Keratinocyte (primary cell): ENCODE measurements at regions not wholly inside any gene's neighbourhood (a gene's known extent, or its start where the extent isn't known, plus 50 kb on each side); places are given as distances from the start of the nearest gene placed in this dataset.

ENCODE experiments used
- DNase-seq: peaks from one replicate; pipeline ENCODE4 v3.0.0-alpha.2; 2011; ENCODE audit warnings: low read depth, missing footprints, low spot score
- FAIRE-seq: peaks from 2 replicates; lab custom pipeline; 2011; peaks lifted over from hg19 to GRCh38; lab: Jason Lieb, UNC
- H2AFZ ChIP-seq: 2 replicates; pipeline ENCODE4 v1.6.0; 2012; ENCODE audit warnings: low read length, control low read depth, inconsistent platforms; ENCODE audit not compliant: control insufficient read depth
- H3K27ac ChIP-seq: 2 replicates; pipeline ENCODE4 v1.5.1; 2011; ENCODE audit warnings: low read length; ENCODE audit not compliant: control insufficient read depth, insufficient read depth
- H3K27me3 ChIP-seq: 3 replicates; pipeline ENCODE4 v1.6.0; 2011; ENCODE audit warnings: low read length; ENCODE audit not compliant: control insufficient read depth, insufficient read depth; ENCODE audit errors: extremely low read depth
- H3K36me3 ChIP-seq, 2 experiments: 2 replicates in 1 of 2; 3 replicates in 1 of 2; pipeline ENCODE4 v1.5.1; 2011; ENCODE audit warnings: low read length in 2 of 2, mild to moderate bottlenecking in 1 of 2; ENCODE audit not compliant: control insufficient read depth in 2 of 2, insufficient read depth in 2 of 2; ENCODE audit errors: extremely low read depth in 1 of 2
- H3K4me1 ChIP-seq: 3 replicates; pipeline ENCODE4 v1.5.1; 2011; ENCODE audit warnings: low read length; ENCODE audit not compliant: control insufficient read depth, insufficient read depth; ENCODE audit errors: extremely low read depth
- H3K4me2 ChIP-seq: 3 replicates; pipeline ENCODE4 v1.6.0; 2011; ENCODE audit warnings: low read depth, low read length; ENCODE audit not compliant: control insufficient read depth, insufficient read depth; ENCODE audit errors: extremely low read depth
- H3K4me3 ChIP-seq, 3 experiments: fragments of 200-600 bp in 1 of 3; sonication (generic) in 1 of 3; 2 replicates in 2 of 3; 3 replicates in 1 of 3; pipeline ENCODE4 v1.5.1; 2011 to 2016; ENCODE audit warnings: low read length in 3 of 3, mild to moderate bottlenecking in 3 of 3, control low read depth in 2 of 3, inconsistent platforms in 1 of 3, low read depth in 1 of 3, mixed read lengths in 1 of 3, mixed run types in 1 of 3, moderate library complexity in 1 of 3; ENCODE audit not compliant: control insufficient read depth in 2 of 3, insufficient read depth in 2 of 3; ENCODE audit errors: extremely low read depth in 1 of 3
- H3K79me2 ChIP-seq: 2 replicates; pipeline ENCODE4 v1.6.0; 2012; ENCODE audit warnings: low read length; ENCODE audit not compliant: control insufficient read depth, insufficient read depth
- H3K9ac ChIP-seq: 3 replicates; pipeline ENCODE4 v1.6.0; 2011; ENCODE audit warnings: low read length; ENCODE audit not compliant: control insufficient read depth, insufficient read depth; ENCODE audit errors: extremely low read depth
- H3K9me1 ChIP-seq: 3 replicates; pipeline ENCODE4 v1.6.0; 2011; ENCODE audit warnings: low read length; ENCODE audit not compliant: control insufficient read depth, insufficient read depth; ENCODE audit errors: extremely low read depth
- H3K9me3 ChIP-seq: 2 replicates; pipeline ENCODE4 v1.5.1; 2012; ENCODE audit warnings: low read depth, low read length; ENCODE audit not compliant: control insufficient read depth
- H4K20me1 ChIP-seq: 3 replicates; pipeline ENCODE4 v1.6.0; 2011; ENCODE audit warnings: low read length; ENCODE audit not compliant: control insufficient read depth, insufficient read depth; ENCODE audit errors: extremely low read depth
- EZH2 ChIP-seq: IDR thresholded peaks from one replicate; pipeline ENCODE4 v1.6.1; 2012; ENCODE audit warnings: inconsistent platforms, mild to moderate bottlenecking, low read length, moderate library complexity
- dilution Hi-C: fragments of 300-500 bp; cut with MboI; formaldehyde crosslinking; loops from one replicate; pipeline ENCODE4 v1.7.0; 2020; ENCODE audit warnings: low sequenced_read_pairs; ENCODE audit not compliant: extremely low pct_ligation_motif_present
- TF ChIP-seq, protein P1 (sequence below), 3 experiments: IDR thresholded peaks in 1 of 3; conservative IDR thresholded peaks in 1 of 3; optimal IDR thresholded peaks in 1 of 3; 2 replicates in 2 of 3; 3 replicates in 1 of 3; pipeline versions ENCODE3 to v1.5.1; 2011; ENCODE audit warnings: low read length in 3 of 3, mild to moderate bottlenecking in 3 of 3, moderate library complexity in 2 of 3, control low read depth in 1 of 3, inconsistent platforms in 1 of 3; ENCODE audit not compliant: insufficient read depth in 2 of 3; ENCODE audit errors: extremely low read depth in 1 of 3

DNA sequence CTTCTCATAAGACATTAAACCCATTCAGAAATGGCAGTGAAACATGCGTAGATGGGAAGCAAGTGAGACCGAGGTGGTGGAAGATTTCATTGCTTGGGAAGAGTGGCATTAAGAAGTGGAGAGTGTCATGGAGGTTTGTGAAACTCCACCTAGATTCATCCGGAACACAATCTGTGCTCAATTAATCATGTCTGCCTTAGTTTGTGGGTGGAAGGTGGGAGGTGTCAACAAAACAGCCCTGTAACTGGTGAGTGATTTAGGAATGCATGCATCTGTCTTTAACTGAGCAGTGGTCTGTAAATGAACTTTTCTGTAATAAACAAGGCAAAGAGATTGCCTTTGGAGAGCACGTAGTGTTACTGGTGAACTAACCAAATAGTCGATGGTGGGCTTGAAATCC lies 113.7 kb downstream of the WNT5A start:
- no peaks in the 10 kb centered on the region for H3K9me1 ChIP-seq
- no peak overlapping the region for H3K27ac ChIP-seq
- FAIRE-seq (no peak), DNase-seq (no peak)
- no peaks in the 10 kb centered on the region for H3K27me3 ChIP-seq
- H3K4me2 ChIP-seq, result no peak overlapping the region
- dilution Hi-C loops, result no loop called here
- H3K36me3 ChIP-seq, result no peaks in the 10 kb centered on the region
- H3K9me3 ChIP-seq, result no peaks in the 10 kb centered on the region
- H3K79me2 ChIP-seq, result no peaks in the 10 kb centered on the region
- H4K20me1 ChIP-seq, result no peaks in the 10 kb centered on the region
- no peak overlapping the region for H3K9ac ChIP-seq
- no peak overlapping the region for H2AFZ ChIP-seq
- TF ChIP-seq, protein P1, sequence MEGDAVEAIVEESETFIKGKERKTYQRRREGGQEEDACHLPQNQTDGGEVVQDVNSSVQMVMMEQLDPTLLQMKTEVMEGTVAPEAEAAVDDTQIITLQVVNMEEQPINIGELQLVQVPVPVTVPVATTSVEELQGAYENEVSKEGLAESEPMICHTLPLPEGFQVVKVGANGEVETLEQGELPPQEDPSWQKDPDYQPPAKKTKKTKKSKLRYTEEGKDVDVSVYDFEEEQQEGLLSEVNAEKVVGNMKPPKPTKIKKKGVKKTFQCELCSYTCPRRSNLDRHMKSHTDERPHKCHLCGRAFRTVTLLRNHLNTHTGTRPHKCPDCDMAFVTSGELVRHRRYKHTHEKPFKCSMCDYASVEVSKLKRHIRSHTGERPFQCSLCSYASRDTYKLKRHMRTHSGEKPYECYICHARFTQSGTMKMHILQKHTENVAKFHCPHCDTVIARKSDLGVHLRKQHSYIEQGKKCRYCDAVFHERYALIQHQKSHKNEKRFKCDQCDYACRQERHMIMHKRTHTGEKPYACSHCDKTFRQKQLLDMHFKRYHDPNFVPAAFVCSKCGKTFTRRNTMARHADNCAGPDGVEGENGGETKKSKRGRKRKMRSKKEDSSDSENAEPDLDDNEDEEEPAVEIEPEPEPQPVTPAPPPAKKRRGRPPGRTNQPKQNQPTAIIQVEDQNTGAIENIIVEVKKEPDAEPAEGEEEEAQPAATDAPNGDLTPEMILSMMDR (optimal IDR thresholded peaks at IDR 0.05 in 1 of 3, IDR thresholded peaks at IDR 0.05 in 1 of 3, conservative IDR thresholded peaks at IDR 0.05 in 1 of 3; ENCODE audit: extremely low read depth in 1 of 3, insufficient read depth in 2 of 3, low read length in 3 of 3), result no peak
- no peak for TF ChIP-seq EZH2
- H3K4me3 ChIP-seq, result no peak overlapping the region
- H3K4me1 ChIP-seq, result no peaks in the 10 kb centered on the region

DNA sequence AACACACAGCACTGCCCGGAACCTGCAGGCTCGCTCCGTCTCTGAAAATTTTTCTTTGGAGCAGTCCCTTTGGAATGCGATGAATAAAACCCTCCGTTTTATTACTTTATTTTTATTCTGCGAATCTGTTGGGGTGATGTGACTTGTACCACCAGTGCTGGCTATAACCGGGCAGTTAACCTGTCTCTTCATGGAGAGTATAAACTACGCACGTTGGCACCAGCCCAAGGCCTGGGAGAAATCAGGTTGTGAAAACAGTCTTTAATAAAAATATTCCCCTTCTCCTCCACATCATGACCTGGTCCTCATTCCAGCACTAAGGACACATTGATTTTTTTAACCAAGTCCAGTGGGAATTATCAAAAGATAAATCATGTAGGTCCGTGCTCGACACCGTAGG lies 116.8 kb downstream of the WNT5A start:
- Histone ChIP-seq H3K4me1 (no peaks in the 10 kb centered on the region), H3K27me3 (no peaks in the 10 kb centered on the region), H4K20me1 (no peaks in the 10 kb centered on the region), H3K4me3 (no peak overlapping the region), H3K9me3 (no peaks in the 10 kb centered on the region), H3K79me2 (no peaks in the 10 kb centered on the region), H3K4me2 (no peak overlapping the region), H3K36me3 (no peaks in the 10 kb centered on the region), H2AFZ (no peak overlapping the region), H3K27ac (no peak overlapping the region), H3K9ac (no peak overlapping the region), H3K9me1 (no peaks in the 10 kb centered on the region)
- no peak for FAIRE-seq
- no peak for DNase-seq
- TF ChIP-seq EZH2, result no peak
- TF ChIP-seq, protein P1 (optimal IDR thresholded peaks at IDR 0.05 in 1 of 3, IDR thresholded peaks at IDR 0.05 in 1 of 3, conservative IDR thresholded peaks at IDR 0.05 in 1 of 3; ENCODE audit: extremely low read depth in 1 of 3, insufficient read depth in 2 of 3, low read length in 3 of 3), result no peak
- dilution Hi-C loops, result no loop called here
